GM12875 (cell line): ENCODE measurements at regions not wholly inside any gene's neighbourhood (a gene's known extent, or its start where the extent isn't known, plus 50 kb on each side); places are given as distances from the start of the nearest gene placed in this dataset.

ENCODE experiments used
- H3K4me3 ChIP-seq: one replicate; pipeline ENCODE4 v1.5.1; 2011; ENCODE audit warnings: low read depth, low read length, control low read depth
- TF ChIP-seq, protein P1 (sequence below): IDR thresholded peaks from 2 replicates; pipeline ENCODE4 v1.5.1; 2011; ENCODE audit warnings: low read depth, mild to moderate bottlenecking, control low read depth, inconsistent platforms, low read length, moderate library complexity, borderline replicate concordance; ENCODE audit not compliant: insufficient read depth

- H3K4me3 ChIP-seq, result no peak overlapping the region
- TF ChIP-seq, protein P1, sequence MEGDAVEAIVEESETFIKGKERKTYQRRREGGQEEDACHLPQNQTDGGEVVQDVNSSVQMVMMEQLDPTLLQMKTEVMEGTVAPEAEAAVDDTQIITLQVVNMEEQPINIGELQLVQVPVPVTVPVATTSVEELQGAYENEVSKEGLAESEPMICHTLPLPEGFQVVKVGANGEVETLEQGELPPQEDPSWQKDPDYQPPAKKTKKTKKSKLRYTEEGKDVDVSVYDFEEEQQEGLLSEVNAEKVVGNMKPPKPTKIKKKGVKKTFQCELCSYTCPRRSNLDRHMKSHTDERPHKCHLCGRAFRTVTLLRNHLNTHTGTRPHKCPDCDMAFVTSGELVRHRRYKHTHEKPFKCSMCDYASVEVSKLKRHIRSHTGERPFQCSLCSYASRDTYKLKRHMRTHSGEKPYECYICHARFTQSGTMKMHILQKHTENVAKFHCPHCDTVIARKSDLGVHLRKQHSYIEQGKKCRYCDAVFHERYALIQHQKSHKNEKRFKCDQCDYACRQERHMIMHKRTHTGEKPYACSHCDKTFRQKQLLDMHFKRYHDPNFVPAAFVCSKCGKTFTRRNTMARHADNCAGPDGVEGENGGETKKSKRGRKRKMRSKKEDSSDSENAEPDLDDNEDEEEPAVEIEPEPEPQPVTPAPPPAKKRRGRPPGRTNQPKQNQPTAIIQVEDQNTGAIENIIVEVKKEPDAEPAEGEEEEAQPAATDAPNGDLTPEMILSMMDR, result no peak
Observed at GRCh38 chr4:181946902-181947301, 296.3 kb upstream of the TENM3 start.

GRCh38 chr4:181948839-181949382 lies 294.3 kb upstream of the TENM3 start:
- TF ChIP-seq, protein P1, result no peak
- no peak overlapping the region for H3K4me3 ChIP-seq

DNA sequence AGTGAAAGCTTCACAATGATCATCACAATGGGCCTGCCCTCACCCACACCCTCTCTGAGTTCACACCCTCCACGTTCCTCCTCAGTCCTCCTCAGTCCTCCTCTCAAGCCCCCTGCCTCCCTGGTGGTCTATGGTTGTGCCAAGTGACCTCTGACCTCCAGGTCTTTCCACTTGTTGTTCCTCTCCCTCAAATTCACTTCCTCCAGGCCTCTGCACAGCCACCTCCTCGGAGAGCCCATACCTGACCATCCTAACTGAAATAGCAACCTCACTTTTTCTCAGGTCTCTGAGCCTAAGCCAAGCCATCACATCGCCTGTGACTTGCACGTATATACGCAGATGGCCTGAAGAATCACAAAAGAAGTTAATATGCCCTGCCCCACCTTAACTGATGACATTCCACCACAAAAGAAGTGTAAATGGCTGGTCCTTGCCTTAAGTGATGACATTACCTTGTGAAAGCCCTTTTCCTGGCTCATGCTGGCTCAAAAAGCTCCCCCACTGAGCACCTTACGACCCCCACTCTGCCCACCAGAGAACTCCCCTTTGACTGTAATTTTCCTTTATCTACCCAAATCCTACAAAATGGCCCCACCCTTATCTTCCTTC lies 293.4 kb upstream of the TENM3 start:
- TF ChIP-seq, protein P1, result no peak
- H3K4me3 ChIP-seq, result no peak overlapping the region

GRCh38 chr4:181950372-181951127 lies 292.7 kb upstream of the TENM3 start:
- H3K4me3 ChIP-seq, result no peak overlapping the region
- TF ChIP-seq, protein P1, result no peak

DNA sequence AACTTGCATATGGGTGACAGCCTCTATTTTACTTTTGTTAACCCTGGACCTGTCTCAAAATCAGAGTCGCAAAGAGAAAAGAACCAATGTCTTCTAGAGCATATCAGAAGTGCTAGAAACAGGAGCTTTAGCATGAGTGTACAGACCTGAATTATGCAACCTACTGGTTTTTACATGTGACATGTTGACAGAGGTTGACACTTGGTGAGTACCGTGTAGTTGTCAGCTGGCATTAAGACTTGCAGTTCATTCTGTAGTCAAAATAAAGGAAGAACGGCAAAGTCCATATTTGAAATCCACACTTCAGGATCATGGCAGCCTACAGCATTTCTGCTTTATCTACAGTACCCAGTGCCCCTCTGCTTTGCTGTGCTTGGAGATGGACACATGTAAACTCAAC lies 291.9 kb upstream of the TENM3 start:
- TF ChIP-seq, protein P1, result no peak
- no peak overlapping the region for H3K4me3 ChIP-seq

GRCh38 chr4:181952478-181952877 lies 290.7 kb upstream of the TENM3 start:
- no peak overlapping the region for H3K4me3 ChIP-seq
- TF ChIP-seq, protein P1, result no peak

- TF ChIP-seq, protein P1, result no peak
- H3K4me3 ChIP-seq, result no peak overlapping the region
Observed at GRCh38 chr4:181956512-181956911, 286.7 kb upstream of the TENM3 start.
